Activated CD8-positive, alpha-beta T cell treated with anti-CD3 and anti-CD28 coated beads for 36 hours (primary cell): ENCODE measurements at regions not wholly inside any gene's neighbourhood (a gene's known extent, or its start where the extent isn't known, plus 50 kb on each side); places are given as distances from the start of the nearest gene placed in this dataset.

Experiments used
- ATAC-seq: fragments of 200-7000 bp; cut with Tn5 transposase; one replicate; pipeline ENCODE4 v1.10.0; 2021; ENCODE audit warnings: mild to moderate bottlenecking, moderate library complexity
- CTCF ChIA-PET: fragments of 350-600 bp; sonication (Branson Sonifier 250); formaldehyde crosslinking; loops from one replicate; lab custom pipeline; 2021; ENCODE audit warnings: antibody characterized with exemption; lab: Charles Lee
- POLR2A ChIA-PET: fragments of 350-600 bp; sonication (Branson Sonifier 250); formaldehyde crosslinking; loops from one replicate; lab custom pipeline; 2021; ENCODE audit warnings: antibody characterized with exemption; lab: Charles Lee
- DNase-seq: peaks from one replicate; pipeline ENCODE4 v3.0.0-alpha.2; 2020
- H3K27ac Mint-ChIP-seq: one replicate; pipeline ENCODE4 v1.8.0; 2021; ENCODE audit warnings: mild to moderate bottlenecking, mixed read lengths
- H3K27me3 Mint-ChIP-seq: one replicate; pipeline ENCODE4 v1.8.0; 2021; ENCODE audit warnings: mixed read lengths
- H3K36me3 Mint-ChIP-seq: one replicate; pipeline ENCODE4 v1.8.0; 2021; ENCODE audit warnings: low read depth, mixed read lengths
- H3K4me1 Mint-ChIP-seq: one replicate; pipeline ENCODE4 v1.8.0; 2021; ENCODE audit warnings: low read depth, mixed read lengths
- H3K4me3 Mint-ChIP-seq: one replicate; pipeline ENCODE4 v1.8.0; 2021; ENCODE audit warnings: mild to moderate bottlenecking, moderate library complexity, mixed read lengths
- H3K9me3 Mint-ChIP-seq: one replicate; pipeline ENCODE4 v1.8.0; 2021; ENCODE audit warnings: mixed read lengths
- CTCF ChIP-seq: fragments of 200-600 bp; IDR thresholded peaks from one replicate; pipeline ENCODE4 v1.8.0; 2022; ENCODE audit warnings: antibody characterized with exemption, mild to moderate bottlenecking
- intact Hi-C: fragments of 100-400 bp; cut with micrococcal nuclease; formaldehyde crosslinking; loops from one replicate; pipeline ENCODE4 v1.10.0; 2022

- ATAC-seq (no peak), DNase-seq (no peak)
- no peaks in the 10 kb centered on the region for H3K4me1 Mint-ChIP-seq
- TF ChIP-seq CTCF: no peak
- peaks cover 11% of the 10 kb centered on the region for H3K9me3 Mint-ChIP-seq
- CTCF ChIA-PET: interaction anchor here (1.9 kb wide), 1 partner anchor 14 kb away, joined by 7 read pairs; no protein-coding TSS in a partner anchor
- peaks cover 19% of the 10 kb centered on the region for H3K27me3 Mint-ChIP-seq
- no peaks in the 10 kb centered on the region for H3K36me3 Mint-ChIP-seq
- intact Hi-C loops: no loop called here
- no peak overlapping the region for H3K4me3 Mint-ChIP-seq
- POLR2A ChIA-PET: no interaction called here
- no peak overlapping the region for H3K27ac Mint-ChIP-seq
Measured at GRCh38 chr12:65570451-65571130, 253.7 kb upstream of the HMGA2 start.

GRCh38 chr12:65574867-65575266 lies 249.4 kb upstream of the HMGA2 start:
- H3K27ac Mint-ChIP-seq: no peak overlapping the region
- intact Hi-C loops: no loop called here
- CTCF ChIA-PET: interaction anchor here (1.1 kb wide), 1 partner anchor 18 kb away, joined by 3 read pairs; no protein-coding TSS in a partner anchor
- ATAC-seq: no peak
- no peak for DNase-seq
- no peaks in the 10 kb centered on the region for H3K36me3 Mint-ChIP-seq
- no peak for TF ChIP-seq CTCF
- H3K4me1 Mint-ChIP-seq: no peaks in the 10 kb centered on the region
- H3K9me3 Mint-ChIP-seq: peaks cover 11% of the 10 kb centered on the region
- H3K4me3 Mint-ChIP-seq: no peak overlapping the region
- POLR2A ChIA-PET: no interaction called here
- peaks cover 6% of the 10 kb centered on the region for H3K27me3 Mint-ChIP-seq

- H3K27ac Mint-ChIP-seq: no peak overlapping the region
- no peak for TF ChIP-seq CTCF
- peaks cover 2% of the 10 kb centered on the region for H3K9me3 Mint-ChIP-seq
- no peaks in the 10 kb centered on the region for H3K36me3 Mint-ChIP-seq
- ChIA-PET CTCF (no interaction called here), POLR2A (no interaction called here)
- DNase-seq (no peak), ATAC-seq (no peak)
- intact Hi-C loops: no loop called here
- H3K4me1 Mint-ChIP-seq: no peaks in the 10 kb centered on the region
- no peaks in the 10 kb centered on the region for H3K27me3 Mint-ChIP-seq
- no peak overlapping the region for H3K4me3 Mint-ChIP-seq
Measured at GRCh38 chr12:65584016-65584415, 240.3 kb upstream of the HMGA2 start.

GRCh38 chr12:65585648-65586602 lies 238.4 kb upstream of the HMGA2 start:
- no peak for ATAC-seq

More at GRCh38 chr12:65585648-65586602, 238.4 kb upstream of the HMGA2 start:
- Mint-ChIP-seq H3K4me1 (no peaks in the 10 kb centered on the region), H3K27me3 (no peaks in the 10 kb centered on the region), H3K9me3 (no peaks in the 10 kb centered on the region), H3K36me3 (no peaks in the 10 kb centered on the region), H3K4me3 (no peak overlapping the region), H3K27ac (no peak overlapping the region)
- intact Hi-C loops: no loop called here
- no peak for DNase-seq
- no peak for TF ChIP-seq CTCF
- ChIA-PET CTCF (no interaction called here), POLR2A (no interaction called here)
